HCT116 (cell line): ENCODE measurements at regions not wholly inside any gene's neighbourhood (a gene's known extent, or its start where the extent isn't known, plus 50 kb on each side); places are given as distances from the start of the nearest gene placed in this dataset.

Source experiments
- ATAC-seq: fragments of 200-7000 bp; cut with Tn5 transposase; 2 replicates; pipeline ENCODE4 v1.9.1; 2020; ENCODE audit warnings: mild to moderate bottlenecking, moderate library complexity
- BruUV-seq: library from RNA; stranded (reverse); fragments of 400-500 nt; replicated peaks from 2 replicates; lab custom pipeline; 2021; lab: Mats Ljungman, UMichigan
- CTCF ChIA-PET: fragments of 300-600 bp; sonication (Branson Sonifier 250); formaldehyde crosslinking; loops from one replicate; lab custom pipeline; 2021; ENCODE audit warnings: antibody characterized with exemption; lab: Charles Lee
- POLR2A ChIA-PET: fragments of 300-600, 350-600 bp; sonication (Branson Sonifier 250); formaldehyde crosslinking; loops from one replicate; lab custom pipeline; 2021; ENCODE audit warnings: antibody characterized with exemption; lab: Charles Lee
- RAD21 ChIA-PET, 2 experiments: fragments of 300-600 bp; sonication (Branson Sonifier 250); formaldehyde crosslinking; loops; one replicate each; lab custom pipeline; 2023; ENCODE audit warnings: low total read pairs in 2 of 2; ENCODE audit not compliant: uncharacterized antibody in 2 of 2, unreplicated experiment in 2 of 2, low non-redundant PET in 1 of 2; lab: Charles Lee
- DNase-seq: peaks from one replicate; pipeline ENCODE4 v3.0.0-alpha.2; 2010; ENCODE audit warnings: low read depth, low spot score
- H2AFZ ChIP-seq: fragments of 200-600 bp; shearing (Covaris generic), sonication (generic); 2 replicates; pipeline ENCODE4 v1.6.1; 2017; ENCODE audit warnings: low read depth, mixed run types, mixed read lengths, antibody characterized with exemption, low read length; ENCODE audit not compliant: poor library complexity, severe bottlenecking
- H3K27ac ChIP-seq: 2 replicates; pipeline ENCODE4 v1.5.1; 2012; ENCODE audit warnings: low read depth, low read length
- H3K27me3 ChIP-seq: fragments of 200-600 bp; sonication (generic); 2 replicates; pipeline ENCODE4 v1.6.1; 2016; ENCODE audit warnings: mixed run types, low read length, mixed read lengths; ENCODE audit not compliant: insufficient read depth
- H3K36me3 ChIP-seq, 2 experiments: fragments of 200-500 bp in 1 of 2; fragments of 200-600 bp in 1 of 2; sonication (Bioruptor generic) in 1 of 2; sonication (generic) in 1 of 2; 2 replicates each; pipeline versions ENCODE4 v1.5.1 to v1.6.1; 2014 to 2016; ENCODE audit warnings: low read length in 2 of 2, inconsistent platforms in 1 of 2, mixed read lengths in 1 of 2, mixed run types in 1 of 2; ENCODE audit not compliant: insufficient read depth in 2 of 2, control insufficient read depth in 1 of 2
- H3K4me1 ChIP-seq, 2 experiments: fragments of 200-600 bp in 1 of 2; sonication (generic) in 1 of 2; 2 replicates each; pipeline versions ENCODE4 v1.5.1 to v1.6.1; 2012 to 2017; ENCODE audit warnings: low read length in 2 of 2, inconsistent platforms in 1 of 2, mild to moderate bottlenecking in 1 of 2, mixed read lengths in 1 of 2, mixed run types in 1 of 2, moderate library complexity in 1 of 2; ENCODE audit not compliant: insufficient read depth in 2 of 2, control insufficient read depth in 1 of 2
- H3K4me2 ChIP-seq: fragments of 200-600 bp; sonication (generic); 2 replicates; pipeline ENCODE4 v1.6.1; 2017; ENCODE audit warnings: mixed run types, low read length, mixed read lengths
- H3K4me3 ChIP-seq, 2 experiments: fragments of 200-600 bp in 1 of 2; sonication (generic) in 1 of 2; replicated peaks in 1 of 2; 2 replicates each; pipeline ENCODE4 v1.5.1; 2011 to 2016; ENCODE audit warnings: low read length in 2 of 2, control low read depth in 1 of 2, low read depth in 1 of 2, mild to moderate bottlenecking in 1 of 2, mixed read lengths in 1 of 2, mixed run types in 1 of 2
- H3K79me2 ChIP-seq: fragments of 200-600 bp; sonication (generic); 2 replicates; pipeline ENCODE4 v1.6.1; 2017; ENCODE audit warnings: mild to moderate bottlenecking, mixed run types, low read length, moderate library complexity, mixed read lengths; ENCODE audit not compliant: insufficient read depth
- H3K9ac ChIP-seq: fragments of 200-600 bp; sonication (generic); 2 replicates; pipeline ENCODE4 v1.6.1; 2016; ENCODE audit warnings: low read length, mixed read lengths
- H3K9me2 ChIP-seq: fragments of 200-600 bp; sonication (generic), shearing (Covaris generic); 2 replicates; pipeline ENCODE4 v1.6.1; 2017; ENCODE audit warnings: mixed run types, mild to moderate bottlenecking, moderate library complexity; ENCODE audit not compliant: insufficient read depth
- H3K9me3 ChIP-seq, 2 experiments: fragments of 200-500 bp in 1 of 2; fragments of 200-600 bp in 1 of 2; sonication (Bioruptor generic) in 1 of 2; sonication (generic) in 1 of 2; 2 replicates each; pipeline ENCODE4 v1.6.1; 2014 to 2017; ENCODE audit warnings: low read length in 2 of 2, mixed read lengths in 2 of 2, inconsistent platforms in 1 of 2, low read depth in 1 of 2, mild to moderate bottlenecking in 1 of 2, mixed run types in 1 of 2, moderate library complexity in 1 of 2; ENCODE audit not compliant: control insufficient read depth in 1 of 2, insufficient read depth in 1 of 2
- H4K20me1 ChIP-seq: fragments of 200-600 bp; sonication (generic), shearing (Covaris generic); 2 replicates; pipeline ENCODE4 v1.6.1; 2017; ENCODE audit warnings: mixed run types, mild to moderate bottlenecking, moderate library complexity; ENCODE audit not compliant: insufficient read depth
- CTCF ChIP-seq, 3 experiments: fragments of 200-600 bp in 1 of 3; sonication (generic) in 1 of 3; IDR thresholded peaks in 2 of 3; conservative IDR thresholded peaks in 1 of 3; 2 replicates each; pipeline ENCODE4 v1.5.1; 2012 to 2017; ENCODE audit warnings: low read depth in 2 of 3, low read length in 2 of 3, antibody characterized with exemption in 1 of 3, borderline replicate concordance in 1 of 3, control low read depth in 1 of 3, mild to moderate bottlenecking in 1 of 3, mixed read lengths in 1 of 3, mixed run types in 1 of 3, moderate library complexity in 1 of 3; ENCODE audit not compliant: insufficient read depth in 1 of 3
- EGR1 ChIP-seq: IDR thresholded peaks from 2 replicates; pipeline ENCODE4 v1.6.1; 2012; ENCODE audit warnings: low read depth
- ELF1 ChIP-seq: IDR thresholded peaks from 2 replicates; pipeline ENCODE4 v1.6.1; 2012; ENCODE audit warnings: low read depth, borderline replicate concordance
- EZH2 ChIP-seq: fragments of 200-600 bp; sonication (generic); IDR thresholded peaks from 2 replicates; pipeline ENCODE4 v1.6.1; 2017; ENCODE audit warnings: antibody characterized with exemption, mixed run types
- FOSL1 ChIP-seq: IDR thresholded peaks from 2 replicates; pipeline ENCODE4 v1.6.1; 2012; ENCODE audit warnings: low read depth
- JUND ChIP-seq: IDR thresholded peaks from 2 replicates; pipeline ENCODE4 v1.6.1; 2012
- MAX ChIP-seq: IDR thresholded peaks from 2 replicates; pipeline ENCODE4 v1.6.1; 2012
- POLR2AphosphoS5 ChIP-seq: IDR thresholded peaks from 2 replicates; pipeline ENCODE4 v1.6.1; 2011; ENCODE audit warnings: mild to moderate bottlenecking, low read depth, low read length, moderate library complexity
- REST ChIP-seq: IDR thresholded peaks from 2 replicates; pipeline ENCODE4 v1.6.1; 2012; ENCODE audit warnings: low read depth
- SIN3A ChIP-seq: IDR thresholded peaks from 2 replicates; pipeline ENCODE4 v1.6.1; 2012; ENCODE audit warnings: low read depth
- SRF ChIP-seq: IDR thresholded peaks from 2 replicates; pipeline ENCODE4 v1.6.1; 2012; ENCODE audit warnings: low read depth
- TCF7L2 ChIP-seq: IDR thresholded peaks from 2 replicates; pipeline ENCODE4 v1.7.0; 2011; ENCODE audit warnings: borderline replicate concordance, inconsistent platforms; ENCODE audit not compliant: insufficient read depth, insufficient read length; ENCODE audit errors: extremely low read depth
- intact Hi-C: fragments of 100-400 bp; cut with micrococcal nuclease; formaldehyde crosslinking; loops from 2 replicates; pipeline ENCODE4 v1.10.0; 2022

- intact Hi-C loops, result no loop called here
- no peaks in the 10 kb centered on the region for H3K9me3 ChIP-seq
- H2AFZ ChIP-seq, result no peak overlapping the region
- H3K9ac ChIP-seq, result no peak overlapping the region
- DNase-seq (no peak), ATAC-seq (no peak)
- H3K4me2 ChIP-seq, result no peak overlapping the region
- H3K79me2 ChIP-seq, result no peaks in the 10 kb centered on the region
- no peak overlapping the region for H3K27ac ChIP-seq
- H3K36me3 ChIP-seq, result no peaks in the 10 kb centered on the region
- ChIA-PET CTCF (no interaction called here), POLR2A (no interaction called here)
- H3K9me2 ChIP-seq, result no peaks in the 10 kb centered on the region
- H3K4me3 ChIP-seq, result no peak overlapping the region
- H3K27me3 ChIP-seq, result no peaks in the 10 kb centered on the region
- H3K4me1 ChIP-seq, result no peaks in the 10 kb centered on the region
- no TSS peak for BruUV-seq
- TF ChIP-seq SRF (no peak), FOSL1 (no peak), TCF7L2 (no peak), SIN3A (no peak), EGR1 (no peak), MAX (no peak), CTCF (IDR thresholded peaks at IDR 0.05 in 2 of 3, conservative IDR thresholded peaks at IDR 0.05 in 1 of 3; ENCODE audit: borderline replicate concordance in 1 of 3, insufficient read depth in 1 of 3, low read depth in 2 of 3, low read length in 2 of 3) (no peak), POLR2AphosphoS5 (no peak), REST (no peak), JUND (no peak), EZH2 (no peak), ELF1 (no peak)
- TF ChIP-seq, all 23 proteins: peak for 0
- RAD21 ChIA-PET, result no interaction called here
- no peaks in the 10 kb centered on the region for H4K20me1 ChIP-seq
These were observed 1023.8 kb downstream of the FAT4 start for GRCh38 chr4:126338548-126338947.
